ENCODE measurements at regions not wholly inside any gene's neighbourhood (a gene's known extent, or its start where the extent isn't known, plus 50 kb on each side); places are given as distances from the start of the nearest gene placed in this dataset.

- Histone ChIP-seq H2BK120ac (ENCODE audit: low read depth, low read length) (no peak overlapping the region), H4K91ac (ENCODE audit: insufficient read depth, low read depth, low read length) (no peak overlapping the region), H3K14ac (replicated peaks; ENCODE audit: low read depth, low read length) (no peak overlapping the region), H3K27me3 (ENCODE audit: control insufficient read depth, insufficient read depth, low read length) (no peaks in the 10 kb centered on the region), H3K4me2 (ENCODE audit: low read depth, low read length) (no peak overlapping the region), H2BK20ac (ENCODE audit: low read depth, low read length) (no peak overlapping the region), H3K4me3 (ENCODE audit: insufficient read depth, low read depth, low read length) (no peak overlapping the region), H4K8ac (ENCODE audit: low read depth in 2 of 2, low read length in 2 of 2) (no peak overlapping the region), H2BK15ac (ENCODE audit: low read depth, low read length) (no peak overlapping the region), H3K9me1 (ENCODE audit: insufficient read depth, low read length) (no peaks in the 10 kb centered on the region), H3K18ac (ENCODE audit: low read depth, low read length) (no peak overlapping the region), H2AK5ac (ENCODE audit: low read depth, low read length) (no peak overlapping the region), H3K4me1 (ENCODE audit: control insufficient read depth, insufficient read depth, low read length) (no peaks in the 10 kb centered on the region), H4K5ac (ENCODE audit: low read depth, low read length) (no peak overlapping the region), H3K36me3 (ENCODE audit: control insufficient read depth, insufficient read depth, low read length) (no peaks in the 10 kb centered on the region), H2AFZ (replicated peaks; ENCODE audit: low read length, poor library complexity) (no peak overlapping the region), H3K27ac (ENCODE audit: insufficient read depth, low read length) (no peak overlapping the region), H3K9me3 (ENCODE audit: control insufficient read depth, insufficient read depth, low read length) (peaks cover 10% of the 10 kb centered on the region), H4K20me1 (ENCODE audit: insufficient read depth, low read length) (no peaks in the 10 kb centered on the region), H2AK9ac (replicated peaks; ENCODE audit: low read depth, low read length, poor library complexity) (no peak overlapping the region), H3K79me1 (ENCODE audit: low read depth in 1 of 2, low read length in 2 of 2) (no peaks in the 10 kb centered on the region), H3K23ac (ENCODE audit: low read depth, low read length) (no peak overlapping the region), H2BK5ac (ENCODE audit: low read depth, low read length, poor library complexity, severe bottlenecking) (no peak overlapping the region), H3K4ac (ENCODE audit: low read depth, low read length) (no peak overlapping the region), H3K9ac (ENCODE audit: low read depth, low read length) (no peak overlapping the region), H3K56ac (ENCODE audit: extremely low read depth, insufficient read depth, low read length) (no peak overlapping the region)
- DNase-seq (no peak), ATAC-seq (ENCODE audit: low read depth) (no peak)
- ChIA-PET CTCF (no interaction called here), POLR2A (ENCODE audit: unreplicated experiment) (no interaction called here)
- no CpG with 5 or more reads among the region's 5 CpGs for WGBS, 2 experiments (ENCODE audit: extremely low coverage in 2 of 2, insufficient read length in 1 of 2)
- in situ Hi-C loops (cut with MboI; ENCODE audit: low sequenced_read_pairs) (no loop called here), dilution Hi-C loops (cut with HindIII; ENCODE audit: low sequenced_read_pairs, unreplicated experiment) (no loop called here), intact Hi-C loops (cut with micrococcal nuclease) (no loop called here)
- TF ChIP-seq SMC3 (IDR thresholded peaks at IDR 0.05; ENCODE audit: low read depth, low read length) (no peak), USF2 (IDR thresholded peaks at IDR 0.05; ENCODE audit: low read depth, low read length) (no peak)
- no TSS peak for BruUV-seq (replicated peaks)
These were observed 542.6 kb upstream of the KLHL29 start for GRCh38 chr2:22842205-22842869.

All from IMR-90 (cell line).